Uterus (tissue), 3 donors: ENCODE measurements at regions not wholly inside any gene's neighbourhood (a gene's known extent, or its start where the extent isn't known, plus 50 kb on each side); places are given as distances from the start of the nearest gene placed in this dataset.

Experiments used
- DNase-seq, 2 donors: peaks; one replicate each; pipeline ENCODE4 v3.0.0-alpha.2; 2019 to 2020
- H3K27ac ChIP-seq, 2 donors: fragments of 200-600 bp; sonication (generic); 1 replicate in 1 of 2; 2 replicates in 1 of 2; pipeline ENCODE4 v1.5.1; 2016 to 2018
- H3K27me3 ChIP-seq, 2 donors: fragments of 200-600 bp; sonication (generic); one replicate each; pipeline ENCODE4 v1.5.1; 2018 to 2019; ENCODE audit warnings: control low read depth in 1 of 2
- H3K36me3 ChIP-seq, 2 donors: fragments of 200-600 bp; sonication (generic); one replicate each; pipeline ENCODE4 v1.5.1; 2019; ENCODE audit warnings: control low read depth in 1 of 2
- H3K4me1 ChIP-seq, 2 donors: fragments of 200-600 bp; sonication (generic); one replicate each; pipeline ENCODE4 v1.5.1; 2018 to 2019; ENCODE audit warnings: control low read depth in 1 of 2
- H3K4me3 ChIP-seq, 2 donors: fragments of 200-600 bp; sonication (generic); 1 replicate in 1 of 2; 2 replicates in 1 of 2; pipeline ENCODE4 v1.5.1; 2018 to 2019; ENCODE audit warnings: mild to moderate bottlenecking in 1 of 2
- H3K9me3 ChIP-seq, 2 donors: fragments of 200-600 bp; sonication (generic); one replicate each; pipeline ENCODE4 v1.5.1; 2019; ENCODE audit warnings: control low read depth in 1 of 2
- CTCF ChIP-seq, 4 experiments: fragments of 200-600 bp in 2 of 4; fragments of 450-650 bp in 2 of 4; sonication (generic) in 2 of 4; IDR thresholded peaks; one replicate each; pipeline ENCODE4 v1.5.1; 2016 to 2019; ENCODE audit warnings: antibody characterized with exemption in 4 of 4, mild to moderate bottlenecking in 2 of 4, moderate library complexity in 1 of 4
- POLR2A ChIP-seq, 2 donors: fragments of 450-650 bp; IDR thresholded peaks; one replicate each; pipeline ENCODE4 v1.6.1; 2016; ENCODE audit warnings: antibody characterized with exemption in 2 of 2, mild to moderate bottlenecking in 1 of 2, moderate library complexity in 1 of 2
- intact Hi-C: fragments of 100-400 bp; cut with DNase I; formaldehyde crosslinking; loops from one replicate; pipeline ENCODE4 v1.15.1; 2023; ENCODE audit warnings: low total_unique reads
- donor health status: DM: yes; HTN: yes; CAD: no.

- Histone ChIP-seq H3K4me1 (no peaks in the 10 kb centered on the region), H3K27me3 (no peaks in the 10 kb centered on the region), H3K4me3 (no peak overlapping the region), H3K9me3 (no peaks in the 10 kb centered on the region), H3K27ac (no peak overlapping the region), H3K36me3 (no peaks in the 10 kb centered on the region)
- intact Hi-C loops = no loop called here
- peak in 1 of 2 donors; percentile 18 for DNase-seq
- TF ChIP-seq CTCF (IDR thresholded peaks at IDR 0.05) = no peak
- no peak for TF ChIP-seq POLR2A (IDR thresholded peaks at IDR 0.05)
These were observed 1193.7 kb downstream of the GALC start for GRCh38 chr14:86799244-86799647.

- Histone ChIP-seq H3K27ac (no peak overlapping the region), H3K27me3 (no peaks in the 10 kb centered on the region), H3K9me3 (no peaks in the 10 kb centered on the region), H3K4me3 (no peak overlapping the region), H3K4me1 (no peaks in the 10 kb centered on the region), H3K36me3 (no peaks in the 10 kb centered on the region)
- no peak for TF ChIP-seq CTCF (IDR thresholded peaks at IDR 0.05)
- no peak for TF ChIP-seq POLR2A (IDR thresholded peaks at IDR 0.05)
- no peak for DNase-seq
- intact Hi-C loops = no loop called here
These were observed 1194.7 kb downstream of the GALC start for GRCh38 chr14:86798330-86798729.

- intact Hi-C loops = no loop called here
- Histone ChIP-seq H3K4me3 (no peak overlapping the region), H3K36me3 (no peaks in the 10 kb centered on the region), H3K9me3 (no peaks in the 10 kb centered on the region), H3K27me3 (no peaks in the 10 kb centered on the region), H3K27ac (no peak overlapping the region), H3K4me1 (no peaks in the 10 kb centered on the region)
- no peak for DNase-seq
- TF ChIP-seq POLR2A (IDR thresholded peaks at IDR 0.05) (no peak), CTCF (IDR thresholded peaks at IDR 0.05) (no peak)
These were observed 1196.0 kb downstream of the GALC start for GRCh38 chr14:86797075-86797351.

- TF ChIP-seq POLR2A (IDR thresholded peaks at IDR 0.05) = no peak
- no peak for TF ChIP-seq CTCF (IDR thresholded peaks at IDR 0.05)
- H3K9me3 ChIP-seq = no peaks in the 10 kb centered on the region
- H3K4me3 ChIP-seq = no peak overlapping the region
- DNase-seq = no peak
- no peaks in the 10 kb centered on the region for H3K36me3 ChIP-seq
- no peaks in the 10 kb centered on the region for H3K27me3 ChIP-seq
- intact Hi-C loops = no loop called here
- no peak overlapping the region for H3K27ac ChIP-seq
- H3K4me1 ChIP-seq = no peaks in the 10 kb centered on the region
These were observed 1196.5 kb downstream of the GALC start for GRCh38 chr14:86796221-86797074.

- H3K4me1 ChIP-seq = no peaks in the 10 kb centered on the region
- no peak overlapping the region for H3K27ac ChIP-seq
- no peak for TF ChIP-seq POLR2A (IDR thresholded peaks at IDR 0.05)
- TF ChIP-seq CTCF (IDR thresholded peaks at IDR 0.05) = no peak
- intact Hi-C loops = no loop called here
- H3K27me3 ChIP-seq = no peaks in the 10 kb centered on the region
- no peak overlapping the region for H3K4me3 ChIP-seq
- no peaks in the 10 kb centered on the region for H3K36me3 ChIP-seq
- H3K9me3 ChIP-seq = no peaks in the 10 kb centered on the region
- DNase-seq = no peak
These were observed 1198.3 kb downstream of the GALC start for GRCh38 chr14:86794689-86795088.
